SH-SY5Y (cell line): ENCODE measurements at regions not wholly inside any gene's neighbourhood (a gene's known extent, or its start where the extent isn't known, plus 50 kb on each side); places are given as distances from the start of the nearest gene placed in this dataset.

Experiments
- GATA2 ChIP-seq: IDR thresholded peaks from 2 replicates; pipeline ENCODE4 v1.6.1; 2011; ENCODE audit warnings: mild to moderate bottlenecking, low read depth, low read length
- GATA3 ChIP-seq: IDR thresholded peaks from 2 replicates; pipeline ENCODE4 v1.6.1; 2011; ENCODE audit warnings: low read depth, mild to moderate bottlenecking, low read length, moderate library complexity

DNA sequence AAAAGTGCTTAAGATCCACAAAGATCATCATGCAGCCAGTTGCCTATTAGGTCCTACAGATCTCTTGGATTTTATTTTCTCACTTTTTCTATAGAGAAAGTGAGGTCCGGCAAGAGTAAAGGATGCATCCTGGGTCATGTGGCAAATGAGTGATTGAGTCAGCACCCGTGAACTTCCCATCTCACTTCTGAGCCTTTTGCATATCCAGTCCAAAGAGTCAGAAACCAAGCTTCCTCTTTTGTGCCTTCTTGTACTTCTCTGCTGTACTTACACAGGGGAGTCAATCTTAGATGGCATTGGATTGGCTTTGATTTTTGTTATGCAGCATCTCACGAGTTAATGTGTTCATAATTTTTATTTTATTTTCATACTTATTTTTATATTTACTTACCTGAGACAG, 114.2 kb upstream of the IRX5 start:
- TF ChIP-seq GATA2 (no peak), GATA3 (no peak)
